Common myeloid progenitor, CD34-positive (primary cell): ENCODE measurements at regions not wholly inside any gene's neighbourhood (a gene's known extent, or its start where the extent isn't known, plus 50 kb on each side); places are given as distances from the start of the nearest gene placed in this dataset.

Experiments
- CTCF ChIA-PET: fragments of 350-600 bp; sonication (Branson Sonifier 250); formaldehyde crosslinking; loops from one replicate; lab custom pipeline; 2021; ENCODE audit warnings: antibody characterized with exemption; lab: Charles Lee
- POLR2A ChIA-PET: fragments of 350-600 bp; sonication (Branson Sonifier 250); formaldehyde crosslinking; loops from one replicate; lab custom pipeline; 2021; ENCODE audit warnings: antibody characterized with exemption; lab: Charles Lee
- DNase-seq, 3 donors: peaks; one replicate each; pipeline versions ENCODE4 v3.0.0 to v3.0.0-alpha.2; 2013
- H3K27ac ChIP-seq, 2 experiments: 1 replicate in 1 of 2; 2 replicates in 1 of 2; pipeline ENCODE4 v1.7.0; 2013; ENCODE audit warnings: inconsistent platforms in 2 of 2, low read length in 2 of 2, mild to moderate bottlenecking in 2 of 2, low read depth in 1 of 2, moderate library complexity in 1 of 2; ENCODE audit not compliant: severe bottlenecking in 2 of 2, insufficient read depth in 1 of 2, poor library complexity in 1 of 2
- H3K27me3 ChIP-seq, 5 experiments: replicated peaks in 2 of 5; 1 replicate in 3 of 5; 2 replicates in 2 of 5; pipeline versions ENCODE4 v1.6.1 to v1.7.0; 2013; ENCODE audit warnings: low read length in 4 of 5, mild to moderate bottlenecking in 2 of 5, moderate library complexity in 2 of 5, inconsistent platforms in 1 of 5; ENCODE audit not compliant: insufficient read depth in 5 of 5, control insufficient read depth in 4 of 5
- H3K36me3 ChIP-seq, 4 experiments: 1 replicate in 2 of 4; 2 replicates in 2 of 4; pipeline versions ENCODE4 v1.6.1 to v1.7.0; 2013; ENCODE audit warnings: low read length in 3 of 4, control low read depth in 1 of 4, mild to moderate bottlenecking in 1 of 4; ENCODE audit not compliant: control insufficient read depth in 4 of 4, insufficient read depth in 4 of 4
- H3K4me1 ChIP-seq, 4 experiments: 1 replicate in 3 of 4; 2 replicates in 1 of 4; pipeline versions ENCODE4 v1.6.1 to v1.7.1; 2013; ENCODE audit warnings: low read length in 3 of 4, mild to moderate bottlenecking in 3 of 4, control low read depth in 1 of 4, inconsistent platforms in 1 of 4, moderate library complexity in 1 of 4; ENCODE audit not compliant: control insufficient read depth in 4 of 4, insufficient read depth in 4 of 4; ENCODE audit errors: control extremely low read depth in 1 of 4
- H3K4me3 ChIP-seq, 7 experiments: 1 replicate in 4 of 7; 2 replicates in 3 of 7; pipeline versions ENCODE4 v1.5.1 to v1.7.0; 2013; ENCODE audit warnings: mild to moderate bottlenecking in 7 of 7, low read length in 6 of 7, moderate library complexity in 6 of 7, inconsistent platforms in 2 of 7, low read depth in 2 of 7, control low read depth in 1 of 7; ENCODE audit not compliant: insufficient read depth in 4 of 7, control insufficient read depth in 1 of 7; ENCODE audit errors: extremely low read depth in 1 of 7
- H3K9me3 ChIP-seq, 5 experiments: 1 replicate in 4 of 5; 2 replicates in 1 of 5; pipeline versions ENCODE4 v1.6.1 to v1.7.1; 2013; ENCODE audit warnings: low read length in 4 of 5, mild to moderate bottlenecking in 2 of 5, inconsistent platforms in 1 of 5, low read depth in 1 of 5, moderate library complexity in 1 of 5; ENCODE audit not compliant: control insufficient read depth in 4 of 5, insufficient read depth in 2 of 5; ENCODE audit errors: control extremely low read depth in 1 of 5
- WGBS: methylation state at CpG from one replicate; pipeline ENCODE4 v1.1.5; 2013; ENCODE audit not compliant: insufficient coverage; 5-methylcytosine and 5-hydroxymethylcytosine counted together

GRCh38 chr11:80436547-80436946 lies 995.7 kb upstream of the TENM4 start:
- Histone ChIP-seq H3K4me1 (no peaks in the 10 kb centered on the region), H3K36me3 (no peaks in the 10 kb centered on the region), H3K27me3 (no peaks in the 10 kb centered on the region), H3K27ac (no peak overlapping the region), H3K4me3 (no peak overlapping the region), H3K9me3 (no peaks in the 10 kb centered on the region)
- WGBS = no CpG with 5 or more reads among the region's 1 CpG
- ChIA-PET POLR2A (interaction anchor here (0.5 kb wide), 1 partner anchor 156 kb away, joined by 3 read pairs; no protein-coding TSS in a partner anchor), CTCF (no interaction called here)
- no peak for DNase-seq

GRCh38 chr11:80435345-80435744 lies 994.5 kb upstream of the TENM4 start:
- ChIA-PET POLR2A (no interaction called here), CTCF (no interaction called here)
- Histone ChIP-seq H3K9me3 (no peaks in the 10 kb centered on the region), H3K4me3 (no peak overlapping the region), H3K27me3 (no peaks in the 10 kb centered on the region), H3K27ac (no peak overlapping the region), H3K4me1 (no peaks in the 10 kb centered on the region), H3K36me3 (no peaks in the 10 kb centered on the region)
- DNase-seq = no peak

- 80% methylated on average over 1 of the region's 2 CpGs for WGBS
- POLR2A ChIA-PET = no interaction called here
- Histone ChIP-seq H3K4me3 (no peak overlapping the region), H3K27ac (no peak overlapping the region), H3K9me3 (no peaks in the 10 kb centered on the region), H3K4me1 (no peaks in the 10 kb centered on the region), H3K36me3 (no peaks in the 10 kb centered on the region), H3K27me3 (no peaks in the 10 kb centered on the region)
- DNase-seq = no peak
- CTCF ChIA-PET = no interaction called here
Observed at GRCh38 chr11:80432057-80432456, 991.2 kb upstream of the TENM4 start.

GRCh38 chr11:80424012-80424695 lies 983.3 kb upstream of the TENM4 start:
- DNase-seq = no peak
- POLR2A ChIA-PET = no interaction called here

GRCh38 chr11:80420374-80420773 lies 979.5 kb upstream of the TENM4 start:
- H3K4me3 ChIP-seq = no peak overlapping the region
- no peaks in the 10 kb centered on the region for H3K27me3 ChIP-seq
- DNase-seq = no peak
- H3K36me3 ChIP-seq = no peaks in the 10 kb centered on the region
- CTCF ChIA-PET = no interaction called here
- POLR2A ChIA-PET = no interaction called here
- WGBS = 40% methylated on average over 1 of the region's 1 CpG
- no peaks in the 10 kb centered on the region for H3K4me1 ChIP-seq
- no peak overlapping the region for H3K27ac ChIP-seq
- no peaks in the 10 kb centered on the region for H3K9me3 ChIP-seq

More at GRCh38 chr11:80424012-80424695, 983.3 kb upstream of the TENM4 start:
- Histone ChIP-seq H3K27me3 (no peaks in the 10 kb centered on the region), H3K4me3 (no peak overlapping the region), H3K27ac (no peak overlapping the region), H3K4me1 (no peaks in the 10 kb centered on the region), H3K36me3 (no peaks in the 10 kb centered on the region), H3K9me3 (no peaks in the 10 kb centered on the region)
- CTCF ChIA-PET = no interaction called here
- 60% methylated on average over 1 of the region's 2 CpGs for WGBS

- H3K9me3 ChIP-seq = no peaks in the 10 kb centered on the region
- ChIA-PET CTCF (no interaction called here), POLR2A (no interaction called here)
- H3K4me1 ChIP-seq = no peaks in the 10 kb centered on the region
- H3K36me3 ChIP-seq = no peaks in the 10 kb centered on the region
- no peak overlapping the region for H3K4me3 ChIP-seq
- WGBS = 96% methylated on average over 2 of the region's 2 CpGs
- H3K27ac ChIP-seq = no peak overlapping the region
- no peak for DNase-seq
- no peaks in the 10 kb centered on the region for H3K27me3 ChIP-seq
Observed at GRCh38 chr11:80417681-80418080, 976.9 kb upstream of the TENM4 start.

- 84% methylated on average over 2 of the region's 2 CpGs for WGBS
- no peak for DNase-seq
- CTCF ChIA-PET = no interaction called here
- POLR2A ChIA-PET = no interaction called here
- H3K36me3 ChIP-seq = no peaks in the 10 kb centered on the region
- no peaks in the 10 kb centered on the region for H3K4me1 ChIP-seq
- no peak overlapping the region for H3K4me3 ChIP-seq
- no peak overlapping the region for H3K27ac ChIP-seq
- H3K27me3 ChIP-seq = no peaks in the 10 kb centered on the region
- no peaks in the 10 kb centered on the region for H3K9me3 ChIP-seq
Observed at GRCh38 chr11:80415580-80415979, 974.8 kb upstream of the TENM4 start.
